Thyroid gland (tissue), 4 donors: ENCODE measurements at regions not wholly inside any gene's neighbourhood (a gene's known extent, or its start where the extent isn't known, plus 50 kb on each side); places are given as distances from the start of the nearest gene placed in this dataset.

ENCODE experiments used
- DNase-seq, 2 donors: peaks; one replicate each; pipeline ENCODE4 v3.0.0-alpha.2; 2019
- H3K27ac ChIP-seq, 3 donors: fragments of 200-600 bp; sonication (generic); 1 replicate in 2 of 3; 2 replicates in 1 of 3; pipeline ENCODE4 v1.5.1; 2016 to 2019; ENCODE audit warnings: mild to moderate bottlenecking in 1 of 3, moderate library complexity in 1 of 3
- H3K27me3 ChIP-seq: fragments of 200-600 bp; sonication (generic); one replicate; pipeline ENCODE4 v1.5.1; 2019
- H3K36me3 ChIP-seq, 2 donors: fragments of 200-600 bp; sonication (generic); one replicate each; pipeline ENCODE4 v1.5.1; 2016 to 2019
- H3K4me1 ChIP-seq, 2 donors: fragments of 200-600 bp; sonication (generic); one replicate each; pipeline ENCODE4 v1.5.1; 2017 to 2019
- H3K4me3 ChIP-seq, 3 donors: fragments of 200-600 bp; sonication (generic); replicated peaks in 1 of 3; 1 replicate in 2 of 3; 2 replicates in 1 of 3; pipeline ENCODE4 v1.5.1; 2016; ENCODE audit warnings: mild to moderate bottlenecking in 1 of 3
- H3K9me3 ChIP-seq: fragments of 200-600 bp; sonication (generic); one replicate; pipeline ENCODE4 v1.5.1; 2017
- CTCF ChIP-seq, 6 experiments: fragments of 200-600 bp in 3 of 6; fragments of 450-650 bp in 3 of 6; sonication (generic) in 3 of 6; IDR thresholded peaks; one replicate each; pipeline ENCODE4 v1.5.1; 2016 to 2019; ENCODE audit warnings: antibody characterized with exemption in 6 of 6, mild to moderate bottlenecking in 2 of 6, inconsistent platforms in 1 of 6, moderate library complexity in 1 of 6
- POLR2A ChIP-seq, 2 donors: fragments of 450-650 bp; IDR thresholded peaks; one replicate each; pipeline ENCODE4 v1.6.1; 2017; ENCODE audit warnings: antibody characterized with exemption in 2 of 2, mild to moderate bottlenecking in 2 of 2, moderate library complexity in 1 of 2
- WGBS, 2 donors: methylation state at CpG; one replicate each; pipeline ENCODE4 v1.1.5; 2017; 5-methylcytosine and 5-hydroxymethylcytosine counted together
- intact Hi-C: fragments of 100-400 bp; cut with DNase I; formaldehyde crosslinking; loops from one replicate; pipeline ENCODE4 v1.15.1; 2023

- H3K27ac ChIP-seq = no peak overlapping the region
- no peak overlapping the region for H3K4me3 ChIP-seq
- intact Hi-C loops = no loop called here
- H3K9me3 ChIP-seq = no peaks in the 10 kb centered on the region
- H3K27me3 ChIP-seq = no peaks in the 10 kb centered on the region
- 90 to 98% methylated on average over 5 to 8 of the region's 12 CpGs for WGBS, 2 donors
- H3K36me3 ChIP-seq = no peaks in the 10 kb centered on the region
- no peaks in the 10 kb centered on the region for H3K4me1 ChIP-seq
- no peak for DNase-seq
- TF ChIP-seq POLR2A (IDR thresholded peaks at IDR 0.05) (no peak), CTCF (IDR thresholded peaks at IDR 0.05) (no peak)
These were observed 333.1 kb downstream of the BRD1 start for GRCh38 chr22:49494555-49494954.

GRCh38 chr22:49492741-49493251 is 334.9 kb downstream of the BRD1 start:
- TF ChIP-seq POLR2A (IDR thresholded peaks at IDR 0.05) (no peak), CTCF (IDR thresholded peaks at IDR 0.05) (no peak)
- WGBS, 2 donors = 79 to 85% methylated on average over 12 of the region's 12 CpGs
- DNase-seq = no peak
- H3K4me1 ChIP-seq = no peaks in the 10 kb centered on the region
- no peak overlapping the region for H3K27ac ChIP-seq
- no peak overlapping the region for H3K4me3 ChIP-seq
- H3K36me3 ChIP-seq = no peaks in the 10 kb centered on the region
- intact Hi-C loops = no loop called here
- H3K9me3 ChIP-seq = no peaks in the 10 kb centered on the region
- no peaks in the 10 kb centered on the region for H3K27me3 ChIP-seq

- no peaks in the 10 kb centered on the region for H3K4me1 ChIP-seq
- no peak for DNase-seq
- 81 to 90% methylated on average over 13 to 17 of the region's 17 CpGs for WGBS, 2 donors
These were observed 335.4 kb downstream of the BRD1 start for GRCh38 chr22:49492308-49492707.

GRCh38 chr22:49491726-49492125 is 335.9 kb downstream of the BRD1 start:
- TF ChIP-seq POLR2A (IDR thresholded peaks at IDR 0.05) (no peak), CTCF (IDR thresholded peaks at IDR 0.05) (no peak)
- DNase-seq = no peak
- WGBS, 2 donors = 73 to 88% methylated on average over 12 to 13 of the region's 15 CpGs
- no peaks in the 10 kb centered on the region for H3K9me3 ChIP-seq
- intact Hi-C loops = no loop called here
- H3K36me3 ChIP-seq = no peaks in the 10 kb centered on the region
- no peaks in the 10 kb centered on the region for H3K4me1 ChIP-seq
- H3K27me3 ChIP-seq = no peaks in the 10 kb centered on the region
- H3K27ac ChIP-seq = no peak overlapping the region
- no peak overlapping the region for H3K4me3 ChIP-seq

More at GRCh38 chr22:49492308-49492707, 335.4 kb downstream of the BRD1 start:
- Histone ChIP-seq H3K9me3 (no peaks in the 10 kb centered on the region), H3K27ac (no peak overlapping the region), H3K4me3 (no peak overlapping the region), H3K36me3 (no peaks in the 10 kb centered on the region), H3K27me3 (no peaks in the 10 kb centered on the region)
- TF ChIP-seq CTCF (IDR thresholded peaks at IDR 0.05) = no peak
- no peak for TF ChIP-seq POLR2A (IDR thresholded peaks at IDR 0.05)
- intact Hi-C loops = no loop called here

- no peak for DNase-seq
- 86 to 89% methylated on average over 4 to 9 of the region's 9 CpGs for WGBS, 2 donors
- Histone ChIP-seq H3K27ac (no peak overlapping the region), H3K27me3 (no peaks in the 10 kb centered on the region), H3K4me3 (no peak overlapping the region), H3K9me3 (no peaks in the 10 kb centered on the region), H3K36me3 (no peaks in the 10 kb centered on the region), H3K4me1 (no peaks in the 10 kb centered on the region)
- intact Hi-C loops = no loop called here
- no peak for TF ChIP-seq POLR2A (IDR thresholded peaks at IDR 0.05)
- TF ChIP-seq CTCF (IDR thresholded peaks at IDR 0.05) = no peak
These were observed 336.4 kb downstream of the BRD1 start for GRCh38 chr22:49491221-49491635.
